Muscle of leg (tissue), 3 donors: ENCODE measurements at regions not wholly inside any gene's neighbourhood (a gene's known extent, or its start where the extent isn't known, plus 50 kb on each side); places are given as distances from the start of the nearest gene placed in this dataset.
"Not testable (repeated sequence)": the region's sequence is repeated elsewhere in the genome, so short reads cannot be mapped to it uniquely, and the experiment has no call there.

Experiments used
- DNase-seq: peaks from one replicate; pipeline ENCODE4 v3.0.0; 2013
- H3K27ac ChIP-seq: one replicate; pipeline ENCODE4 v1.5.1; 2013; ENCODE audit warnings: mild to moderate bottlenecking, low read length, control low read depth
- H3K27me3 ChIP-seq: one replicate; pipeline ENCODE4 v1.6.1; 2013; ENCODE audit warnings: low read length; ENCODE audit not compliant: control insufficient read depth, insufficient read depth
- H3K36me3 ChIP-seq: one replicate; pipeline ENCODE4 v1.6.1; 2013; ENCODE audit warnings: low read length; ENCODE audit not compliant: control insufficient read depth, insufficient read depth
- H3K4me1 ChIP-seq: one replicate; pipeline ENCODE4 v1.6.1; 2013; ENCODE audit warnings: low read length; ENCODE audit not compliant: control insufficient read depth, insufficient read depth
- H3K4me3 ChIP-seq: one replicate; pipeline ENCODE4 v1.5.1; 2013; ENCODE audit warnings: low read length, control low read depth
- H3K9me3 ChIP-seq: replicated peaks from 2 replicates; pipeline ENCODE4 v1.6.1; 2013; ENCODE audit warnings: low read depth, low read length; ENCODE audit not compliant: control insufficient read depth
- WGBS: methylation state at CpG from one replicate; pipeline ENCODE4 v1.1.5; 2013; ENCODE audit warnings: missing lambda C conversion rate; ENCODE audit not compliant: insufficient coverage; 5-methylcytosine and 5-hydroxymethylcytosine counted together

GRCh38 chr5:99243111-99243510 is 314.3 kb upstream of the CHD1 start:
- Histone ChIP-seq H3K27me3 (no peaks in the 10 kb centered on the region), H3K36me3 (no peaks in the 10 kb centered on the region), H3K27ac (no peak overlapping the region), H3K4me3 (no peak overlapping the region), H3K4me1 (peaks cover 6% of the 10 kb centered on the region), H3K9me3 (no peaks in the 10 kb centered on the region)
- DNase-seq, result peak; percentile 4
- WGBS, result no CpG with 5 or more reads among the region's 1 CpG

DNA sequence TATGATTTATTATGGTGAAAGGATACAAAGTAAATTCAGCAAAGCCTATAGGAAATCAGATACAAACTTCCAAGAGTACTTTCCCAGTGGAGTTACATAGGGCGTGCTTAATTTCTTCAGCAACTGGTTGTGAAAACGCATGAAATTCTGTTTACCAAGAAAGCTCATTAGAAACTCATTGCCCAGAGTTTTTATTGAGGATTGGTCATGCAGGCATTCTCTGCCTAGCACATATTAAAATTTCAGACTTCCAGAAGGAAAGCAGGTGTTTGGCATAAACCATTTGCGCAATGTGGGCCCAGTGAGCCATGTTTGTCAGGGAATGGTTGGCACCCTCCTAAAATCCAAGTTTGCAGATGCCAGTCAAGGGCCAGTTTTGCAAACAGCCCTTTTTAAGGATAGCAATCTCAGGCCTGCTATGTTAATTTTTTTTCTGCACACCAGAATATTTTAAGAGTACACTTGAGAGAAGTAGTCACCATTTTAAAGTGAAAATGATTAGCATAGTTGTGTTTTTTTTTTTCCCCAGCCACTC is 311.1 kb upstream of the CHD1 start:
- Histone ChIP-seq H3K27ac (peak overlapping the region; percentile 17), H3K27me3 (no peaks in the 10 kb centered on the region), H3K36me3 (no peaks in the 10 kb centered on the region), H3K4me3 (no peak overlapping the region), H3K4me1 (peaks cover 4% of the 10 kb centered on the region), H3K9me3 (no peaks in the 10 kb centered on the region)
- peak; percentile 66 for DNase-seq
- 81% methylated on average over 3 of the region's 3 CpGs for WGBS

DNA sequence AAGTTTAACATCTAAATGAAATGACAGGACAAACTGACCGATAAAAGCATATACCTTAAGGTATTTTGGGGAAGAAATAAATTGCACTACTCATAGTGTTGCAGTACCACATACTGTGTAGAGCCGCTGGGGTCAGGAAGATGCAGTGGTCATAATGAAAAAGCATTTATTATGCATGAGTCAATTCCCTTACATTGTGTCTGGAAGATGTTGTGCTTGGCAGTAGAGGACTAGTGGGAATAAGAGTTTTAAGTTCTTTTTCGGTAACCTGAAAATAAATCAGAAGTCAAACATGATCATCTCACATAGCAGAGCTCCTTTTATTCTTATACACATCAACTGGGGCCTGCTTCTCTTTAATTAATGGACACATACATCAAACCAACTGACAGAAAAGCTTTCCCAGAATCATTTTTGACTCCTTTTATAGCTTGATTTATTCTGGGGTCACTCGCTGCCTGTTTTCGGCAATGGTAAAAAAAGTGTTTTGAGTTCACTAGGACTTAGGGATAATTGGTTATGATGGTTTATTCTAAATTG is 262.5 kb upstream of the CHD1 start:
- Histone ChIP-seq H3K27ac (no peak overlapping the region), H3K36me3 (no peaks in the 10 kb centered on the region), H3K27me3 (no peaks in the 10 kb centered on the region), H3K4me1 (no peaks in the 10 kb centered on the region), H3K4me3 (no peak overlapping the region), H3K9me3 (no peaks in the 10 kb centered on the region)
- DNase-seq, result peak; percentile 8
- WGBS, result 20% methylated on average over 1 of the region's 5 CpGs

DNA sequence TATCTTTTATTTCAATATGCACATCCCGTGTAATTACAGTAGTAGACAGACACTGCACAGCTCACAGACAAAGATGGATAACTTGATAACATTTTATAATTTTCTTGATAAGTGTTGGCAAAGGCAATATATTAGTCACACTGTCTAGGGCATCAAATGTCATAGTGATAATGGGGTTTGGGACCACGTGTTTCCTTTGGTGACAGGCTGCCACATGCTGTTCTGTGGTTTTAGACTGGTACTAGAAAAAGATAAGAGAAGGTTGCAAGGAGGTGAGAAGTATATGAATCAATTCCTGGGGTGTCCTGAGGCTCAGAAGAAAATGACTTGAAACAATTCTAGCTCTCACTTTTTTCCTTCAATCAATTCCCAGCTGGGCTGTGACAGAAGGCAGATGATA is 258.8 kb upstream of the CHD1 start:
- Histone ChIP-seq H3K4me1 (no peaks in the 10 kb centered on the region), H3K4me3 (no peak overlapping the region)

GRCh38 chr5:99179206-99179605 is 250.4 kb upstream of the CHD1 start:
- no peak overlapping the region for H3K4me3 ChIP-seq
- WGBS, result 75% methylated on average over 1 of the region's 4 CpGs
- H3K27me3 ChIP-seq, result no peaks in the 10 kb centered on the region
- H3K27ac ChIP-seq, result no peak overlapping the region
- H3K9me3 ChIP-seq, result no peaks in the 10 kb centered on the region
- no peaks in the 10 kb centered on the region for H3K4me1 ChIP-seq
- DNase-seq, result no peak
- H3K36me3 ChIP-seq, result no peaks in the 10 kb centered on the region

More for the DNA sequence above, 258.8 kb upstream of the CHD1 start:
- Histone ChIP-seq H3K9me3 (no peaks in the 10 kb centered on the region), H3K27ac (no peak overlapping the region), H3K27me3 (no peaks in the 10 kb centered on the region), H3K36me3 (no peaks in the 10 kb centered on the region)
- 0% methylated on average over 1 of the region's 2 CpGs for WGBS
- no peak for DNase-seq

GRCh38 chr5:99177796-99178195 is 249.0 kb upstream of the CHD1 start:
- Histone ChIP-seq H3K27me3 (no peaks in the 10 kb centered on the region), H3K27ac (no peak overlapping the region), H3K36me3 (no peaks in the 10 kb centered on the region), H3K4me1 (no peaks in the 10 kb centered on the region), H3K9me3 (no peaks in the 10 kb centered on the region), H3K4me3 (no peak overlapping the region)
- WGBS, result no CpG with 5 or more reads among the region's 2 CpGs
- DNase-seq, result no peak

DNA sequence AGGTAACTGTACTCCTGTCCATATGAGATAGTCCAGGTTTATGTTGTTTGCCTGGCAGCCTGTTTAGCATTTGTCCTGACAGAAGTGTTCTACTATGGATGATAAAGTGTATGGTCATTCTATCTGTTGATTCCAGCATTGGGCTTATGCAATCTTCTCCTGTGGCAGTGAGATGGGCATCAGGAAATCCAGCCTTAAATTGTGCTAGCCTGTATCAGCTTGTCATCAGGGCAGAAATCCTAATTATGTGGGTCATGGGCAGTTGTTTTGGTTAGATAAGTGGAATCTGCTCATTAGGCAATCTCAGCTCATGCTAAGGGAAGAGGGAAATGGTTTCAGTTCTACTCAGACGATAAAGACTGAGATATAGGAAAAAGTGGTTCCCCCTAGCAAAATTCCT is 247.4 kb upstream of the CHD1 start:
- no peak overlapping the region for H3K27ac ChIP-seq
- H3K36me3 ChIP-seq, result no peaks in the 10 kb centered on the region
- no peaks in the 10 kb centered on the region for H3K4me1 ChIP-seq
- no peaks in the 10 kb centered on the region for H3K9me3 ChIP-seq
- WGBS, result no CpG with 5 or more reads among the region's 1 CpG
- no peaks in the 10 kb centered on the region for H3K27me3 ChIP-seq
- no peak for DNase-seq
- no peak overlapping the region for H3K4me3 ChIP-seq

DNA sequence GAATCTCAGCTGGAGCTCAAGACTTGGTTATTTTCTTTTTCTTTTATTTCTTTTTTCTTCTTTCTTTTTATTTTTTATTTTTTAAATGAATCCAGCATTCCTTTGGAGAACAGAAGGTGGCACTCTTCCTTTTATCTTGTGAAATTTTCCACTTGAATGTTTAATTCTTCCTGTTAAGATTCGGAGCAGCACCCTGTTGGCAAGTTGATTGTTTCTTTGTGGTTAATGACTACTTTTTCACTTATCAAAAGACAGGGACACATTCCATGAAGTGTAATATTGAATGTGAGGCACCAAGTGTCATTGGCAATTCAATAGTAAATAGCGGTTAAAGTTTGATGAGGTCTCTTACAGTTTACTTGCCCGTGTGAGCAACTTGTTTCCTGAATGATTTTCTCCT is 240.5 kb upstream of the CHD1 start:
- Histone ChIP-seq H3K27ac (no peak overlapping the region), H3K36me3 (no peaks in the 10 kb centered on the region), H3K9me3 (no peaks in the 10 kb centered on the region), H3K27me3 (no peaks in the 10 kb centered on the region), H3K4me1 (no peaks in the 10 kb centered on the region), H3K4me3 (no peak overlapping the region)
- WGBS, result no CpG with 5 or more reads among the region's 3 CpGs
- DNase-seq, result peak; percentile 12

GRCh38 chr5:99161538-99161937 is 232.7 kb upstream of the CHD1 start:
- not testable (repeated sequence) for H3K9me3 ChIP-seq, H3K27me3 ChIP-seq, H3K36me3 ChIP-seq, H3K4me3 ChIP-seq, DNase-seq, H3K4me1 ChIP-seq, H3K27ac ChIP-seq
- WGBS, result 100% methylated on average over 2 of the region's 4 CpGs

DNA sequence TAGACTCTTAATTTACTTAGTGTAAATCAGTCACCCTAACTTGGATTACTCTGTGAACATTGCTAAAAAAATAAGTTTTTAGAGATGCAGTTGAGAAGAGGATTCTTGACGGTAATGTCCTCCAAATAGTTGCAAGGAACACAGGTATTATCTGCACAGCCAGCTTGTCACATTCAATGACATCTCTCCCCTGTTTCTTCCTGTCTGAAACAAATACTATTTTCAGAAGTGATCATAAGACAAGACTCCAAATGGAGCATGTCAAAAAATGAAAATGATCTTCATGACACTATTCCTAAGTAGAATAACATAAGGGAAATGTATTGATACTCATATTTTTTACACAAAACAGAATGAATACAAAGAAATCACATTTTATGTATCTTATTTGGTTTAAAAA is 227.9 kb upstream of the CHD1 start:
- no CpG with 5 or more reads among the region's 1 CpG for WGBS

GRCh38 chr5:99143283-99143795 is 214.5 kb upstream of the CHD1 start:
- not testable (repeated sequence) for H3K4me3 ChIP-seq, H3K27me3 ChIP-seq, H3K9me3 ChIP-seq, H3K27ac ChIP-seq, H3K36me3 ChIP-seq, DNase-seq, H3K4me1 ChIP-seq
- no CpG with 5 or more reads among the region's 1 CpG for WGBS

More for the DNA sequence above, 227.9 kb upstream of the CHD1 start:
- no peaks in the 10 kb centered on the region for H3K27me3 ChIP-seq
- no peak overlapping the region for H3K4me3 ChIP-seq
- H3K36me3 ChIP-seq, result no peaks in the 10 kb centered on the region
- H3K9me3 ChIP-seq, result no peaks in the 10 kb centered on the region
- no peaks in the 10 kb centered on the region for H3K4me1 ChIP-seq
- DNase-seq, result no peak
- H3K27ac ChIP-seq, result no peak overlapping the region
